Adipocyte (in vitro differentiated cells): ENCODE measurements at regions not wholly inside any gene's neighbourhood (a gene's known extent, or its start where the extent isn't known, plus 50 kb on each side); places are given as distances from the start of the nearest gene placed in this dataset.

Experiments
- DNase-seq: peaks from one replicate; pipeline ENCODE4 v3.0.0-alpha.2; 2015; ENCODE audit warnings: low read depth
- H3K27me3 ChIP-seq: replicated peaks from 2 replicates; pipeline ENCODE4 v1.7.0; 2013; ENCODE audit warnings: mild to moderate bottlenecking, low read length, moderate library complexity; ENCODE audit not compliant: control insufficient read depth, insufficient read depth
- H3K36me3 ChIP-seq: 2 replicates; pipeline ENCODE4 v1.7.0; 2013; ENCODE audit warnings: low read length, mild to moderate bottlenecking, moderate library complexity; ENCODE audit not compliant: control insufficient read depth, insufficient read depth, severe bottlenecking
- H3K4me1 ChIP-seq: 2 replicates; pipeline ENCODE4 v1.7.0; 2013; ENCODE audit warnings: mild to moderate bottlenecking, low read length, moderate library complexity; ENCODE audit not compliant: control insufficient read depth, insufficient read depth
- H3K4me3 ChIP-seq: 2 replicates; pipeline ENCODE4 v1.7.0; 2013; ENCODE audit warnings: mild to moderate bottlenecking, low read length, moderate library complexity
- H3K9ac ChIP-seq: 2 replicates; pipeline ENCODE4 v1.7.0; 2013; ENCODE audit warnings: mild to moderate bottlenecking, low read length, moderate library complexity
- H3K9me3 ChIP-seq: 2 replicates; pipeline ENCODE4 v1.7.0; 2013; ENCODE audit warnings: mild to moderate bottlenecking, low read length, moderate library complexity; ENCODE audit not compliant: control insufficient read depth

GRCh38 chr2:223668302-223668998 lies 66.3 kb upstream of the SCG2 start:
- no peak overlapping the region for H3K9ac ChIP-seq
- peaks cover 13% of the 10 kb centered on the region for H3K4me1 ChIP-seq
- no peaks in the 10 kb centered on the region for H3K27me3 ChIP-seq
- H3K36me3 ChIP-seq: no peaks in the 10 kb centered on the region
- DNase-seq: peak; percentile 39
- no peak overlapping the region for H3K4me3 ChIP-seq
- H3K9me3 ChIP-seq: no peaks in the 10 kb centered on the region

- no peaks in the 10 kb centered on the region for H3K4me1 ChIP-seq
- no peaks in the 10 kb centered on the region for H3K9me3 ChIP-seq
- H3K4me3 ChIP-seq: no peak overlapping the region
- H3K27me3 ChIP-seq: no peaks in the 10 kb centered on the region
- no peak for DNase-seq
- H3K36me3 ChIP-seq: no peaks in the 10 kb centered on the region
- H3K9ac ChIP-seq: no peak overlapping the region
These were observed 52.3 kb upstream of the SCG2 start for GRCh38 chr2:223654384-223654915.

- Histone ChIP-seq H3K27me3 (no peaks in the 10 kb centered on the region), H3K9me3 (no peaks in the 10 kb centered on the region)
- DNase-seq: no peak
These were observed 50.7 kb upstream of the SCG2 start for GRCh38 chr2:223652902-223653301.

GRCh38 chr2:223652122-223652521 lies 50.0 kb upstream of the SCG2 start:
- H3K27me3 ChIP-seq: no peaks in the 10 kb centered on the region
- no peak for DNase-seq

More at GRCh38 chr2:223652902-223653301, 50.7 kb upstream of the SCG2 start:
- Histone ChIP-seq H3K4me3 (no peak overlapping the region), H3K4me1 (no peaks in the 10 kb centered on the region), H3K9ac (no peak overlapping the region), H3K36me3 (no peaks in the 10 kb centered on the region)

More at GRCh38 chr2:223652122-223652521, 50.0 kb upstream of the SCG2 start:
- Histone ChIP-seq H3K4me1 (no peaks in the 10 kb centered on the region), H3K36me3 (no peaks in the 10 kb centered on the region), H3K9ac (no peak overlapping the region), H3K4me3 (no peak overlapping the region), H3K9me3 (no peaks in the 10 kb centered on the region)
